Neural cell (in vitro differentiated cells): ENCODE measurements at regions not wholly inside any gene's neighbourhood (a gene's known extent, or its start where the extent isn't known, plus 50 kb on each side); places are given as distances from the start of the nearest gene placed in this dataset.

Experiments used
- EZH2 ChIP-seq: fragments of 200-600, 300-800 bp; shearing (Covaris generic), sonication (generic); IDR thresholded peaks from 2 replicates; pipeline ENCODE4 v1.6.1; 2014; ENCODE audit warnings: antibody characterized with exemption, low read length, borderline replicate concordance, mild to moderate bottlenecking; ENCODE audit not compliant: insufficient read depth, poor library complexity, severe bottlenecking
- POLR2AphosphoS5 ChIP-seq: IDR thresholded peaks from 2 replicates; pipeline ENCODE4 v1.6.1; 2012
- RAD21 ChIP-seq: fragments of 450-650 bp; conservative IDR thresholded peaks from 2 replicates; pipeline ENCODE4 v1.6.1; 2014; ENCODE audit warnings: antibody characterized with exemption, mild to moderate bottlenecking, moderate library complexity
- SMC3 ChIP-seq: fragments of 450-650 bp; conservative IDR thresholded peaks from 2 replicates; pipeline ENCODE4 v1.6.1; 2014; ENCODE audit warnings: antibody characterized with exemption, mild to moderate bottlenecking, moderate library complexity; ENCODE audit not compliant: poor library complexity
- TAF1 ChIP-seq: IDR thresholded peaks from 2 replicates; pipeline ENCODE4 v1.6.1; 2012; ENCODE audit warnings: low read depth
- TF ChIP-seq, protein P1 (sequence below): fragments of 450-650 bp; IDR thresholded peaks from 2 replicates; pipeline ENCODE4 v1.5.1; 2014; ENCODE audit warnings: antibody characterized with exemption, mild to moderate bottlenecking, moderate library complexity; ENCODE audit not compliant: poor library complexity, severe bottlenecking

DNA sequence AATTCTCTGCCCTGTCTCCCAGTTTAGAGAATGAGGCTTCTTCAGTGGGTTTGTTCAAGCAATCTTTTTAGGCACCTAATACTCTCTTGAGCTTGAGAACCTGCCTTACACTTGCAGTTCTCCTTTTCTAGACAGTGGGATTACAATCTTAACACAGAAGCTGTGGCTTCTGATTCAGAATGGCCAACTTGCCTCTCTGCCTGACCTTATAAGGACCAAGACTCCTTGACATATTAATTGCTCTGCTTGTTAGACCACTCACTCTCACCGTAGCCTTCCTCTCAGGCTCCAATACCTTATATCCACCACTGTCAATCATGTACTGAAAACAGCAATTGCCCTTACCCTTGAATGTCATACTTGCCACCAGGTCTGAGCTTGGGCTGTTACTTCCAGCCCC is 338.7 kb upstream of the MAOA start:
- TF ChIP-seq, protein P1, sequence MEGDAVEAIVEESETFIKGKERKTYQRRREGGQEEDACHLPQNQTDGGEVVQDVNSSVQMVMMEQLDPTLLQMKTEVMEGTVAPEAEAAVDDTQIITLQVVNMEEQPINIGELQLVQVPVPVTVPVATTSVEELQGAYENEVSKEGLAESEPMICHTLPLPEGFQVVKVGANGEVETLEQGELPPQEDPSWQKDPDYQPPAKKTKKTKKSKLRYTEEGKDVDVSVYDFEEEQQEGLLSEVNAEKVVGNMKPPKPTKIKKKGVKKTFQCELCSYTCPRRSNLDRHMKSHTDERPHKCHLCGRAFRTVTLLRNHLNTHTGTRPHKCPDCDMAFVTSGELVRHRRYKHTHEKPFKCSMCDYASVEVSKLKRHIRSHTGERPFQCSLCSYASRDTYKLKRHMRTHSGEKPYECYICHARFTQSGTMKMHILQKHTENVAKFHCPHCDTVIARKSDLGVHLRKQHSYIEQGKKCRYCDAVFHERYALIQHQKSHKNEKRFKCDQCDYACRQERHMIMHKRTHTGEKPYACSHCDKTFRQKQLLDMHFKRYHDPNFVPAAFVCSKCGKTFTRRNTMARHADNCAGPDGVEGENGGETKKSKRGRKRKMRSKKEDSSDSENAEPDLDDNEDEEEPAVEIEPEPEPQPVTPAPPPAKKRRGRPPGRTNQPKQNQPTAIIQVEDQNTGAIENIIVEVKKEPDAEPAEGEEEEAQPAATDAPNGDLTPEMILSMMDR, result no peak
- TF ChIP-seq RAD21 (no peak), EZH2 (no peak), SMC3 (no peak), POLR2AphosphoS5 (no peak), TAF1 (no peak)
